GM13977 (cell line): ENCODE measurements at regions not wholly inside any gene's neighbourhood (a gene's known extent, or its start where the extent isn't known, plus 50 kb on each side); places are given as distances from the start of the nearest gene placed in this dataset.

Source experiments
- DNase-seq: peaks from one replicate; pipeline ENCODE4 v3.0.0; 2012; ENCODE audit warnings: low spot score
- CTCF ChIP-seq: IDR thresholded peaks from 2 replicates; pipeline ENCODE4 v1.5.1; 2012; ENCODE audit warnings: mild to moderate bottlenecking, control low read depth; ENCODE audit not compliant: insufficient read depth; ENCODE audit errors: extremely low read depth, missing control alignments
- in situ Hi-C: fragments of 300-500 bp; cut with MboI; formaldehyde crosslinking; loops from one replicate; pipeline ENCODE4 v1.12.0; 2022; ENCODE audit warnings: low sequenced_read_pairs, low pct_unique_long_range_greater_than_20kb, mixed read lengths, inconsistent platforms; ENCODE audit not compliant: unreplicated experiment

- no peak for DNase-seq
- TF ChIP-seq CTCF, result no peak
These were observed 76.4 kb upstream of the NPVF start for GRCh38 chr7:25304691-25305090.

GRCh38 chr7:25305831-25306230 is 77.5 kb upstream of the NPVF start:
- DNase-seq, result no peak
- TF ChIP-seq CTCF, result no peak
- in situ Hi-C loops, result no loop called here

More at GRCh38 chr7:25304691-25305090, 76.4 kb upstream of the NPVF start:
- in situ Hi-C loops, result no loop called here

GRCh38 chr7:25307624-25308023 is 79.3 kb upstream of the NPVF start:
- no peak for TF ChIP-seq CTCF
- in situ Hi-C loops, result no loop called here

GRCh38 chr7:25308246-25308645 is 80.0 kb upstream of the NPVF start:
- DNase-seq, result no peak
- no peak for TF ChIP-seq CTCF
- in situ Hi-C loops, result no loop called here

More at GRCh38 chr7:25307624-25308023, 79.3 kb upstream of the NPVF start:
- no peak for DNase-seq

- in situ Hi-C loops, result no loop called here
- no peak for TF ChIP-seq CTCF
- no peak for DNase-seq
These were observed 80.8 kb upstream of the NPVF start for GRCh38 chr7:25308906-25309705.

GRCh38 chr7:25310896-25311295 is 82.6 kb upstream of the NPVF start:
- DNase-seq, result no peak
- TF ChIP-seq CTCF, result no peak
- in situ Hi-C loops, result no loop called here
